ENCODE measurements at regions not wholly inside any gene's neighbourhood (a gene's known extent, or its start where the extent isn't known, plus 50 kb on each side); places are given as distances from the start of the nearest gene placed in this dataset.

GRCh38 chr21:36255663-36256062 lies 64.3 kb upstream of the MORC3 start:
- BruUV-seq (replicated peaks) = no TSS peak
- TF ChIP-seq SIN3A (IDR thresholded peaks at IDR 0.05; ENCODE audit: low read depth) (no peak), ELF1 (IDR thresholded peaks at IDR 0.05; ENCODE audit: borderline replicate concordance, low read depth) (no peak), EGR1 (IDR thresholded peaks at IDR 0.05; ENCODE audit: low read depth) (no peak), ZNF274 (IDR thresholded peaks at IDR 0.05; ENCODE audit: low read depth, low read length) (no peak), CBX3 (IDR thresholded peaks at IDR 0.05; ENCODE audit: low read depth) (no peak), FOSL1 (IDR thresholded peaks at IDR 0.05; ENCODE audit: low read depth) (no peak), JUND (IDR thresholded peaks at IDR 0.05) (no peak), TCF7L2 (IDR thresholded peaks at IDR 0.05; ENCODE audit: borderline replicate concordance, extremely low read depth, insufficient read depth, insufficient read length) (no peak)
- TF ChIP-seq, protein P1, sequence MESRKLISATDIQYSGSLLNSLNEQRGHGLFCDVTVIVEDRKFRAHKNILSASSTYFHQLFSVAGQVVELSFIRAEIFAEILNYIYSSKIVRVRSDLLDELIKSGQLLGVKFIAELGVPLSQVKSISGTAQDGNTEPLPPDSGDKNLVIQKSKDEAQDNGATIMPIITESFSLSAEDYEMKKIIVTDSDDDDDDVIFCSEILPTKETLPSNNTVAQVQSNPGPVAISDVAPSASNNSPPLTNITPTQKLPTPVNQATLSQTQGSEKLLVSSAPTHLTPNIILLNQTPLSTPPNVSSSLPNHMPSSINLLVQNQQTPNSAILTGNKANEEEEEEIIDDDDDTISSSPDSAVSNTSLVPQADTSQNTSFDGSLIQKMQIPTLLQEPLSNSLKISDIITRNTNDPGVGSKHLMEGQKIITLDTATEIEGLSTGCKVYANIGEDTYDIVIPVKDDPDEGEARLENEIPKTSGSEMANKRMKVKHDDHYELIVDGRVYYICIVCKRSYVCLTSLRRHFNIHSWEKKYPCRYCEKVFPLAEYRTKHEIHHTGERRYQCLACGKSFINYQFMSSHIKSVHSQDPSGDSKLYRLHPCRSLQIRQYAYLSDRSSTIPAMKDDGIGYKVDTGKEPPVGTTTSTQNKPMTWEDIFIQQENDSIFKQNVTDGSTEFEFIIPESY (IDR thresholded peaks at IDR 0.05; ENCODE audit: extremely low read depth, insufficient replicate concordance, low read length) = no peak
- Histone ChIP-seq H3K4me3 (replicated peaks in 1 of 2; ENCODE audit: low read depth in 1 of 2, low read length in 2 of 2) (no peak overlapping the region), H4K20me1 (ENCODE audit: insufficient read depth) (no peaks in the 10 kb centered on the region), H3K9me2 (ENCODE audit: insufficient read depth) (no peaks in the 10 kb centered on the region), H3K4me2 (ENCODE audit: low read length) (no peak overlapping the region), H3K36me3 (ENCODE audit: control insufficient read depth in 1 of 2, insufficient read depth in 2 of 2, low read length in 2 of 2) (peaks cover 0 to 4% of the 10 kb centered on the region in 2 experiments; a peak in 1 of 4 replicates), H3K9ac (ENCODE audit: low read length) (no peak overlapping the region), H3K27me3 (ENCODE audit: insufficient read depth, low read length) (no peaks in the 10 kb centered on the region), H3K4me1 (ENCODE audit: control insufficient read depth in 1 of 2, insufficient read depth in 2 of 2, low read length in 2 of 2) (peaks cover 0 to 3% of the 10 kb centered on the region in 2 experiments; a peak in 1 of 4 replicates), H2AFZ (ENCODE audit: low read depth, low read length, poor library complexity, severe bottlenecking) (no peak overlapping the region), H3K9me3 (ENCODE audit: control insufficient read depth in 1 of 2, insufficient read depth in 1 of 2, low read depth in 1 of 2, low read length in 2 of 2) (no peaks in the 10 kb centered on the region), H3K79me2 (ENCODE audit: insufficient read depth, low read length) (no peaks in the 10 kb centered on the region), H3K27ac (ENCODE audit: low read depth, low read length) (no peak overlapping the region)
- POLR2A ChIA-PET = no interaction called here
- CTCF ChIA-PET = no interaction called here
- RAD21 ChIA-PET (ENCODE audit: low non-redundant PET in 1 of 2, low total read pairs in 2 of 2, uncharacterized antibody in 2 of 2, unreplicated experiment in 2 of 2) = no interaction called here
- no peak for ATAC-seq
- DNase-seq (ENCODE audit: low read depth, low spot score) = no peak
- intact Hi-C loops (cut with micrococcal nuclease) = no loop called here

DNA sequence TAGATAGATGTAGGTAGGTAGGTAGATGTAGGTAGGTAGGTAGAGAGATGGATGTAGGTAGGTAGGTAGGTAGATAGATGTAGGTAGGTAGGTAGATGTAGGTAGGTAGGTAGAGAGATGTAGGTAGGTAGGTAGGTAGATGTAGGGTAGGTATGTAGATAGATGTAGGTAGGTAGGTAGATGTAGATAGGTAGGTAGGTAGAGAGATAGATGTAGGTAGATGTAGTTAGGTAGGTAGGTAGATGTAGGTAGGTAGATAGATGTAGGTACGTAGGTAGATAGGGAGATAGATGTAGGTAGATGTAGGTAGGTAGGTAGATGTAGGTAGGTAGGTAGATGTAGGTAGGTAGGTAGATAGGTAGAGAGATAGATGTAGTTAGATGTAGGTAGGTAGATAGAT lies 62.3 kb upstream of the MORC3 start:
- TF ChIP-seq, protein P1 (IDR thresholded peaks at IDR 0.05; ENCODE audit: extremely low read depth, insufficient replicate concordance, low read length) = no peak
- TF ChIP-seq CBX3 (IDR thresholded peaks at IDR 0.05; ENCODE audit: low read depth) (no peak), EZH2phosphoT487 (IDR thresholded peaks at IDR 0.05; ENCODE audit: borderline replicate concordance) (no peak)
- H3K9me3 ChIP-seq (ENCODE audit: control insufficient read depth in 1 of 2, insufficient read depth in 1 of 2, low read depth in 1 of 2, low read length in 2 of 2) = no peaks in the 10 kb centered on the region
- no peak overlapping the region for H3K4me2 ChIP-seq (ENCODE audit: low read length)
- intact Hi-C loops (cut with micrococcal nuclease) = no loop called here
- ChIA-PET CTCF (no interaction called here), POLR2A (no interaction called here), RAD21 (ENCODE audit: low non-redundant PET in 1 of 2, low total read pairs in 2 of 2, uncharacterized antibody in 2 of 2, unreplicated experiment in 2 of 2) (no interaction called here)
- H3K36me3 ChIP-seq (ENCODE audit: control insufficient read depth in 1 of 2, insufficient read depth in 2 of 2, low read length in 2 of 2) = peaks cover 0 to 4% of the 10 kb centered on the region in 2 experiments; a peak in 1 of 4 replicates
- H3K27ac ChIP-seq (ENCODE audit: low read depth, low read length) = no peak overlapping the region
- BruUV-seq (replicated peaks) = no TSS peak
- no peaks in the 10 kb centered on the region for H3K27me3 ChIP-seq (ENCODE audit: insufficient read depth, low read length)
- no peak overlapping the region for H2AFZ ChIP-seq (ENCODE audit: low read depth, low read length, poor library complexity, severe bottlenecking)
- no peaks in the 10 kb centered on the region for H4K20me1 ChIP-seq (ENCODE audit: insufficient read depth)
- no peak overlapping the region for H3K9ac ChIP-seq (ENCODE audit: low read length)
- no peaks in the 10 kb centered on the region for H3K9me2 ChIP-seq (ENCODE audit: insufficient read depth)
- ATAC-seq (no peak), DNase-seq (ENCODE audit: low read depth, low spot score) (no peak)
- peaks cover 0 to 3% of the 10 kb centered on the region in 2 experiments; a peak in 1 of 4 replicates for H3K4me1 ChIP-seq (ENCODE audit: control insufficient read depth in 1 of 2, insufficient read depth in 2 of 2, low read length in 2 of 2)
- H3K4me3 ChIP-seq (replicated peaks in 1 of 2; ENCODE audit: low read depth in 1 of 2, low read length in 2 of 2) = no peak overlapping the region
- no peaks in the 10 kb centered on the region for H3K79me2 ChIP-seq (ENCODE audit: insufficient read depth, low read length)
